Testis (tissue), 2 donors: ENCODE measurements at regions not wholly inside any gene's neighbourhood (a gene's known extent, or its start where the extent isn't known, plus 50 kb on each side); places are given as distances from the start of the nearest gene placed in this dataset.
"Not testable (repeated sequence)": the region's sequence is repeated elsewhere in the genome, so short reads cannot be mapped to it uniquely, and the experiment has no call there.

Source experiments
- DNase-seq: peaks from one replicate; pipeline ENCODE4 v3.0.0-alpha.2; 2019
- H3K27ac ChIP-seq, 2 donors: fragments of 200-600 bp; sonication (generic); one replicate each; pipeline ENCODE4 v1.5.1; 2019
- H3K27me3 ChIP-seq: fragments of 200-600 bp; sonication (generic); one replicate; pipeline ENCODE4 v1.5.1; 2019
- H3K36me3 ChIP-seq: fragments of 200-600 bp; sonication (generic); one replicate; pipeline ENCODE4 v1.5.1; 2017; ENCODE audit warnings: low read depth; ENCODE audit errors: missing control alignments
- H3K4me1 ChIP-seq: fragments of 200-600 bp; sonication (generic); one replicate; pipeline ENCODE4 v1.5.1; 2019
- H3K4me3 ChIP-seq, 2 donors: fragments of 200-600 bp; sonication (generic); one replicate each; pipeline ENCODE4 v1.5.1; 2017 to 2019
- H3K9me3 ChIP-seq: fragments of 200-600 bp; sonication (generic); one replicate; pipeline ENCODE4 v1.5.1; 2017
- POLR2A ChIP-seq: fragments of 450-650 bp; IDR thresholded peaks from one replicate; pipeline ENCODE4 v1.6.1; 2017; ENCODE audit warnings: antibody characterized with exemption, mild to moderate bottlenecking, moderate library complexity
- WGBS, 2 donors: methylation state at CpG; one replicate each; pipeline ENCODE4 v1.1.5; 2018; 5-methylcytosine and 5-hydroxymethylcytosine counted together
- intact Hi-C: fragments of 100-400 bp; cut with DNase I; formaldehyde crosslinking; loops from one replicate; pipeline ENCODE4 v1.15.1; 2023; ENCODE audit warnings: low total_unique reads
- TF ChIP-seq, protein P1 (sequence below), 3 experiments: fragments of 450-650 bp in 2 of 3; fragments of 200-600 bp in 1 of 3; sonication (generic) in 1 of 3; IDR thresholded peaks; one replicate each; pipeline ENCODE4 v1.5.1; 2016 to 2019; ENCODE audit warnings: antibody characterized with exemption in 3 of 3, mild to moderate bottlenecking in 2 of 3, moderate library complexity in 1 of 3

DNA sequence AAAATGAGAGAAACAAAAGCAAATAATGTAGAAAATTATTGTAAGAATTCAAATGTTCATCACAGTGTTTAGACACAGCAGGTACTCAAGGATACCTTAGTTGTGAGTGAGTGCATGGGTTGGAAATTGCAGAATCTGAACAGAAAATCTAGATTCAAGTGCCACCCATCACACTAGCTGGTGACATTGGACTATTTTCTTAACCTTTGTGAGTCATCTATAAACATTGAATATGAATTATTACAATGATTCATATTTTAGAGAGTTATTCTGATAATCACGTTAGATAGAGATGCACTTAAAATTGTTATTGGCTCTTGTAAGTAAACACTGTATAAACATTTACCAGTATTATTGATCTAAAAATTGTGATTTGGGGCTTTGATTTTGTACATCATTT lies 1113.1 kb downstream of the STIM2 start:
- 78 to 83% methylated on average over 1 of the region's 1 CpG for WGBS, 2 donors
- no peaks in the 10 kb centered on the region for H3K9me3 ChIP-seq
- no peaks in the 10 kb centered on the region for H3K36me3 ChIP-seq
- H3K27me3 ChIP-seq: no peaks in the 10 kb centered on the region
- no peak for DNase-seq
- intact Hi-C loops: no loop called here
- H3K4me3 ChIP-seq: no peak overlapping the region
- H3K27ac ChIP-seq: no peak overlapping the region
- TF ChIP-seq, protein P1, sequence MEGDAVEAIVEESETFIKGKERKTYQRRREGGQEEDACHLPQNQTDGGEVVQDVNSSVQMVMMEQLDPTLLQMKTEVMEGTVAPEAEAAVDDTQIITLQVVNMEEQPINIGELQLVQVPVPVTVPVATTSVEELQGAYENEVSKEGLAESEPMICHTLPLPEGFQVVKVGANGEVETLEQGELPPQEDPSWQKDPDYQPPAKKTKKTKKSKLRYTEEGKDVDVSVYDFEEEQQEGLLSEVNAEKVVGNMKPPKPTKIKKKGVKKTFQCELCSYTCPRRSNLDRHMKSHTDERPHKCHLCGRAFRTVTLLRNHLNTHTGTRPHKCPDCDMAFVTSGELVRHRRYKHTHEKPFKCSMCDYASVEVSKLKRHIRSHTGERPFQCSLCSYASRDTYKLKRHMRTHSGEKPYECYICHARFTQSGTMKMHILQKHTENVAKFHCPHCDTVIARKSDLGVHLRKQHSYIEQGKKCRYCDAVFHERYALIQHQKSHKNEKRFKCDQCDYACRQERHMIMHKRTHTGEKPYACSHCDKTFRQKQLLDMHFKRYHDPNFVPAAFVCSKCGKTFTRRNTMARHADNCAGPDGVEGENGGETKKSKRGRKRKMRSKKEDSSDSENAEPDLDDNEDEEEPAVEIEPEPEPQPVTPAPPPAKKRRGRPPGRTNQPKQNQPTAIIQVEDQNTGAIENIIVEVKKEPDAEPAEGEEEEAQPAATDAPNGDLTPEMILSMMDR (IDR thresholded peaks at IDR 0.05): no peak
- no peak for TF ChIP-seq POLR2A
- H3K4me1 ChIP-seq: no peaks in the 10 kb centered on the region

- Histone ChIP-seq H3K4me3 (no peak overlapping the region), H3K27ac (no peak overlapping the region), H3K36me3 (no peaks in the 10 kb centered on the region), H3K9me3 (no peaks in the 10 kb centered on the region), H3K27me3 (no peaks in the 10 kb centered on the region), H3K4me1 (no peaks in the 10 kb centered on the region)
- no peak for DNase-seq
- WGBS, 2 donors: 77% methylated on average over 2 of the region's 2 CpGs
- TF ChIP-seq, protein P1 (IDR thresholded peaks at IDR 0.05): no peak
- TF ChIP-seq POLR2A: no peak
- intact Hi-C loops: no loop called here
Measured at GRCh38 chr4:27974339-27974738, 1113.7 kb downstream of the STIM2 start.

DNA sequence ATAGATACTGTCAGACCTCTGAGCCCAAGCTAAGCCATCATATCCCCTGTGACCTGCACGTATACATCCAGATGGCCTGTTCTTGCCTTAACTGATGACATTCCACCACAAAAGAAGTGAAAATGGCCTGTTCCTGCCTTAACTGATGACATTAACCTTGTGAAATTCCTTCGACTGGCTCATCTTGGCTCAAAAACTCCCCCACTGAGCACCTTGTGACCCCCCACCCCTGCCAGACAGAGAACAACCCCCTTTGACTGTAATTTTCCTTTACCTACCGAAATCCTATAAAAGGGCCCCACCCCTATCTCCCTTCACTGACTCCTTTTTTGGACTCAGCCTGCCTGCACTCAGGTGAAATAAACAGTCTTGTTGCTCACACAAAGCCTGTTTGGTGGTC lies 1114.2 kb downstream of the STIM2 start:
- intact Hi-C loops, DNase-seq, H3K4me1 ChIP-seq, H3K9me3 ChIP-seq, H3K36me3 ChIP-seq, H3K27me3 ChIP-seq, H3K4me3 ChIP-seq, H3K27ac ChIP-seq: not testable (repeated sequence)
- 79 to 86% methylated on average over 3 of the region's 3 CpGs for WGBS, 2 donors

DNA sequence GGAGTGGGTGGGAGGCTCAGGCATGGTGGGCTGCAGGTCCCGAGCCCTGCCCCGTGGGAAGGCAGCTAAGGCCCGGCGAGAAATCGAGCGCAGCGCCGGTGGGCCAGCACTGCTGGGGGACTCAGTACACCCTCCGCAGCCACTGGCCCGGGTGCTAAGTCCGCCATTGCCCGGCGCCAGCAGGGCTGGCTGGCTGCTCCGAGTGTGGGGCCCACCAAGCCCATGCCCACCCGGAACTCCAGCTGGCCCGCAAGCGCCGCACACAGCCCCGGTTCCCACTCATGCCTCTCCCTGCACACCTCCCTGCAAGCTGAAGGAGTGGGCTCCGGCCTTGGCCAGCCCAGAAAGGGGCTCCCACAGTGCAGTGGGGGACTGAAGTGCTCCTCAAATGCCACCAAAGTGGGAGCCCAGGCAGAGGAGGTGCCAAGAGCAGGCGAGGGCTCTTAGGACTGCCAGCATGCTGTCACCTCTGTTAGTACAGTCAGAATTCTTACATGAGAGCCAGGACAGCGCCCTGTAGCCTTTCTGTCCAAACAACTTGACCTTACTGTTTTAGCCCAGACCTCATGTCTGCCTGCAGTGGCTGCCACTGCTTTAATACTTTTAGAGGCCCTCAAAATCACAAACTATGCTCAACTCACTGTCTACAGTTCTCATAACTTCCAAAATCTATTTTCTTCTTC lies 1117.9 kb downstream of the STIM2 start:
- WGBS, 2 donors: 91 to 93% methylated on average over 13 to 18 of the region's 22 CpGs
- DNase-seq, H3K4me3 ChIP-seq, H3K4me1 ChIP-seq, H3K27me3 ChIP-seq, H3K27ac ChIP-seq, H3K36me3 ChIP-seq, intact Hi-C loops, H3K9me3 ChIP-seq: not testable (repeated sequence)

DNA sequence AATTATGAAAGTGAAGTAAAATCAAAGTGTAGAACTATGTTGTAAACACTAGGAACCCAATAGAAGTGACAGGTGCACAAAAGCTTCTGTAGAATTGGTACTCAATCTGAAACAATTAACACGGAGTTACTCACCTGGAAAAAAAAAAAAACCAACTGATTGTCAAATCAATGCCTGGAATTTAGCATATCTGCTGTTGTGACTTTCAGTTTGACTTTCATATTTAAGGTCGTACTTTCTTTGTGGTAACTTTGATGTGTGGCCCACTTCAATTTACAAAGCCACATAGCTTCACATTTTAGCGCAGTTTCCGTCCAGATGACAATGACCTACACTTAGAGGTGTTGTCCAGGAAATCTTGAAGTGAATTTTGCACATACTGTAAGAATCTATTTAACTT lies 1124.9 kb downstream of the STIM2 start:
- WGBS, 2 donors: 90 to 92% methylated on average over 4 of the region's 4 CpGs
- H3K9me3 ChIP-seq: no peaks in the 10 kb centered on the region
- H3K36me3 ChIP-seq: no peaks in the 10 kb centered on the region
- H3K4me1 ChIP-seq: no peaks in the 10 kb centered on the region
- intact Hi-C loops: no loop called here
- no peak for DNase-seq
- TF ChIP-seq POLR2A: no peak
- TF ChIP-seq, protein P1 (IDR thresholded peaks at IDR 0.05): no peak
- H3K4me3 ChIP-seq: no peak overlapping the region
- H3K27me3 ChIP-seq: no peaks in the 10 kb centered on the region
- H3K27ac ChIP-seq: no peak overlapping the region

DNA sequence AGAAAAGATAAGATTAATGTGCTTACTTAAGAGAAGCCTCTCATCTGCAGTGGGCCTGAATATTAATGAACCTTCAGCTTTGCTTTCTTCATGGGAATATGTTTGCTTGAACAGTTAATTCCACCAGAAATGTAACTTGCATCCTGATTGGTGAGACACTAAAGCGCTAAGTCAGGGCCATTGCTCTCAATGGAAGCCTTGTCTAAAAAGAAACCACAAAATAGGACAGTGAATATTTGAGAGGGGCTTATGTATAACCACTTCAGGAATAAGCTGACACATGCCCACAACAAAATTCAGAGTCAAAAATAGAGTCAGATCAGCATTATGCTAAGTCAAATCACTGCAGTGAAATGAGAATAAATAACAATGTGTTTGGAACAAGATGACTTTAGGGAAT lies 1125.8 kb downstream of the STIM2 start:
- H3K4me3 ChIP-seq: no peak overlapping the region
- WGBS, 2 donors: 80 to 100% methylated on average over 1 of the region's 1 CpG
- no peaks in the 10 kb centered on the region for H3K9me3 ChIP-seq
- no peak for TF ChIP-seq POLR2A
- TF ChIP-seq, protein P1 (IDR thresholded peaks at IDR 0.05): no peak
- H3K4me1 ChIP-seq: no peaks in the 10 kb centered on the region
- no peak overlapping the region for H3K27ac ChIP-seq
- intact Hi-C loops: no loop called here
- no peaks in the 10 kb centered on the region for H3K36me3 ChIP-seq
- DNase-seq: no peak
- H3K27me3 ChIP-seq: no peaks in the 10 kb centered on the region
